ENCODE measurements at regions not wholly inside any gene's neighbourhood (a gene's known extent, or its start where the extent isn't known, plus 50 kb on each side); places are given as distances from the start of the nearest gene placed in this dataset.
A peak's percentile ranks its signal among the peaks of the same experiment; 100 is the strongest.

DNA sequence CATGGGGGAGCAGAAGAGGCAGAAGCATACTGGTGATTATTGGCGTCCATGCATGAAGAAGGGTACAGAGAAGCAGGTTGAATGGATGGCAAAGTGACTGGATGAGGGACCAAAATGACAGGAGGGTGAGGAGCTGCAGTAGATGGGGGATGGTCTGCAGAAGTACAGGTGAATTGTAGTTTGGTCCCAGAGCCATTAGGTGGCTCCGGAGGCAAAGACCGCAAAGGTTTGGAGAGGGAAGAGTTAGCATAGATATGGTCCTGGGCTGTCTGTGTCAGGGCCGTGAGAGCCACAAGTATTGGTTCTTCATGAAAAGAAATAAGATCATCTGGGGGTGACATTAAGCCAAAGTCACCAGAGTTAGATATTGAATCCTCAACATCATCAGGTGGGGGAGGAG, 59.0 kb upstream of the ZNF726 start:
- TF ChIP-seq, protein P1, sequence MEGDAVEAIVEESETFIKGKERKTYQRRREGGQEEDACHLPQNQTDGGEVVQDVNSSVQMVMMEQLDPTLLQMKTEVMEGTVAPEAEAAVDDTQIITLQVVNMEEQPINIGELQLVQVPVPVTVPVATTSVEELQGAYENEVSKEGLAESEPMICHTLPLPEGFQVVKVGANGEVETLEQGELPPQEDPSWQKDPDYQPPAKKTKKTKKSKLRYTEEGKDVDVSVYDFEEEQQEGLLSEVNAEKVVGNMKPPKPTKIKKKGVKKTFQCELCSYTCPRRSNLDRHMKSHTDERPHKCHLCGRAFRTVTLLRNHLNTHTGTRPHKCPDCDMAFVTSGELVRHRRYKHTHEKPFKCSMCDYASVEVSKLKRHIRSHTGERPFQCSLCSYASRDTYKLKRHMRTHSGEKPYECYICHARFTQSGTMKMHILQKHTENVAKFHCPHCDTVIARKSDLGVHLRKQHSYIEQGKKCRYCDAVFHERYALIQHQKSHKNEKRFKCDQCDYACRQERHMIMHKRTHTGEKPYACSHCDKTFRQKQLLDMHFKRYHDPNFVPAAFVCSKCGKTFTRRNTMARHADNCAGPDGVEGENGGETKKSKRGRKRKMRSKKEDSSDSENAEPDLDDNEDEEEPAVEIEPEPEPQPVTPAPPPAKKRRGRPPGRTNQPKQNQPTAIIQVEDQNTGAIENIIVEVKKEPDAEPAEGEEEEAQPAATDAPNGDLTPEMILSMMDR (IDR thresholded peaks at IDR 0.05; ENCODE audit: insufficient read depth, low read depth, low read length, missing control alignments) = no peak
- no peak for DNase-seq (ENCODE audit: low read depth)
- H3K4me3 ChIP-seq (ENCODE audit: low read length) = no peak overlapping the region

DNA sequence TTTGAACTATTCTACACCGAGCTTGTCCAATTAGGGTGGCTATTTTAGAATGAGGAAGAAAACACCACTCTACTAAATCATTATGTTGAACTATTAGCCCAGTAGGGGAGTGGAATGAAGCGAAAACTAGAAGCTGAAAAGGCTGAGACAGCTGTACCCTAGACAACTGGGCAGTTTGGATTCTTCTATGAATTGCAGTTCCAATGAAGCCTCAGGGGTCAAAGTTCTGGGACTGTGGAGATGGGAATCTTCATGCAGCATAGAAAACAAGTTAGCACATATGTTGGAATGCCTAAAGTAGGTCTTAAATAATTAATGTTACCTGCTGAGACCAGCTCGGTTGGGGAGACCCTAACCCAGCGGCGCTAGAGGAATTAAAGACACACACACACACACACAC, 62.7 kb upstream of the ZNF726 start:
- TF ChIP-seq, protein P1 (IDR thresholded peaks at IDR 0.05; ENCODE audit: insufficient read depth, low read depth, low read length, missing control alignments) = no peak
- no peak for DNase-seq (ENCODE audit: low read depth)
- H3K4me3 ChIP-seq (ENCODE audit: low read length) = no peak overlapping the region

DNA sequence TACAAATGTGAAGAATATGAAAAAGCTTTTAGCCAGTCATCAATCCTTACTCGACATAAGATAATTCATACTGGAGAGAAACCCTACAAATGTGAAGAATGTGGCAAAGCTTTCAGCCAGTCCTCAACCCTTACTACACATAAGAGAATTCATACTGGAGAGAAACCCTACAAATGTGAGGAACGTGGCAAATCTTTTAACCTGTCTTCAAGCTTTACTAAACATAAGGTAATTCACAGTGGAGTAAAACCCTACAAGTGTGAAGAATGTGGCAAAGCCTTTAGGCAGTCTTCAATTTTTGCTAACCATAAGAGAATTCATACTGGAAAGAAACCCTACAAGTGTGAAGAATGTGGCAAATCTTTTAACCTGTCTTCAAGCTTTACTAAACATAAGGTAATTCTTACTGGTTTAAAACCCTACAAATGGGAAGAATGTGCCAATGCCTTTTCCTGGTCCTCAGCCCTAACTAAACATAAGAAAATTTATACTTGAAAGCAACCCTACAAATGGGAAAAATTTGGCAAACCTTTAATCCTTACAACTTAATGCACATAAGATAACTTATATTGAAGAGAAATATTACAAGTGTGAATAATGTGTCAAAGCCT, 74.1 kb upstream of the ZNF681 start:
- no peak for DNase-seq (ENCODE audit: low read depth)
- H3K4me3 ChIP-seq (ENCODE audit: low read length) = no peak overlapping the region
- TF ChIP-seq, protein P1 (IDR thresholded peaks at IDR 0.05; ENCODE audit: insufficient read depth, low read depth, low read length, missing control alignments) = no peak

DNA sequence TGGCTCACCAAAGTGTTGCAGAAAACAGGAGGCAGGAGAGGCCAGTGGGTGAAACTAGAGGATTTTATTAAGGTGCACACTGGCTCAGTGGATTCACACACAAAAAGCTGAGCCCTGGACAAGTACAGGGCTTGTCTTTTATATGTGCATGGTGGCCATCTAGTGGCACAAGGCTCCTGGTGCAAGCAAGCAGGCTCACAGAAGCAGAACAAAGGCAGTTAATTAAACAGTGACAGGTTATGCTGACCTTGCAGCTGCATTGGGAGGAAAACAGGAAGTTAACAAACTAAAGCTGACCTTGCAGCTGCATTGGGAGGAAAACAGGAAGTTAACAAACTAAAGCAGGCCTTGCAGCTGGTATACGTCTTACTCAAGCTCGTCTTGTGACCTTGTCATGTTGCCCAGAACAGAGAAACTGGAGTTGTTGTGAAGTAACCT, 65.3 kb upstream of the ZNF681 start:
- no peak overlapping the region for H3K4me3 ChIP-seq (ENCODE audit: low read length)
- TF ChIP-seq, protein P1 (IDR thresholded peaks at IDR 0.05; ENCODE audit: insufficient read depth, low read depth, low read length, missing control alignments) = peak; percentile 12
- DNase-seq (ENCODE audit: low read depth) = peak; percentile 7

DNA sequence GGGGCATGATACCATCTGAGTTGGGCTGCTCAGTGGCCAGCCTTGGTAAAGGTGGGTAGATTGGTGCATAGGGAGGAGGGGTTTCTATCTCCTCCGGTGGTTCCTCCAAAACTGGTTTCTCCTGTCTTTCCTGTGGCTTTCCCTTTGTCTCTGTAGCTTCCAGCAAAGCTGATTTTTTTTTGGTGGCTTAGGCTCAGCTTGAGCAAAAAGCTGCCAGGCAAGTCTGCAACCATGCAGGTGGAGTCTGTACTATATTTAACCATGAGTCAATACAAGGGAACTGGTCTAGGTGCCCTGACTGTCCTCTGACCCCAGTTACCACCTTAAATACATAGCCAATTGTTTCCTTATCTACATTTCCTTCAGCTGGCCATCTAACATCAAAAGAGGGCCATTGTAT, 64.0 kb upstream of the ZNF681 start:
- no peak overlapping the region for H3K4me3 ChIP-seq (ENCODE audit: low read length)
- peak; percentile 69 for DNase-seq (ENCODE audit: low read depth)
- TF ChIP-seq, protein P1 (IDR thresholded peaks at IDR 0.05; ENCODE audit: insufficient read depth, low read depth, low read length, missing control alignments) = no peak

DNA sequence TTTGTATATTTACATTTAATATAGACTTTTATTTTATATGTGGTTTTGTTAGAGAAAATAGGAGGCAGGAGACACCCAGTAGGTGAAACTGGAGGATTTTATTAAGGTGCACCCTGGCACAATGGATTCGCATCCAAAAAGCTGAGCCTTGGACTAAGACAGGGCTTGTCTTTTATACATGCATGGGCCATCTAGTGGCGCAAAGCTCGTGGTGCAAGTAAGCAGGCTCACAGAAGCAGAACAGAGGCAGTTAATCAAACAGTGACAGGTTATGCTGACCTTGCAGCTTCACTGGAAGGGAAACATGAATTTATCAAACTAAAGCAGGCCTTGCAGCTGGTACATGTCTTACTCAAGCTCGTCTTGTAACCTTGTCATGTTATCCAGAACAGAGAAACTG, 58.8 kb upstream of the ZNF681 start:
- TF ChIP-seq, protein P1 (IDR thresholded peaks at IDR 0.05; ENCODE audit: insufficient read depth, low read depth, low read length, missing control alignments) = peak; percentile 56
- no peak overlapping the region for H3K4me3 ChIP-seq (ENCODE audit: low read length)
- DNase-seq (ENCODE audit: low read depth) = peak; percentile 51

DNA sequence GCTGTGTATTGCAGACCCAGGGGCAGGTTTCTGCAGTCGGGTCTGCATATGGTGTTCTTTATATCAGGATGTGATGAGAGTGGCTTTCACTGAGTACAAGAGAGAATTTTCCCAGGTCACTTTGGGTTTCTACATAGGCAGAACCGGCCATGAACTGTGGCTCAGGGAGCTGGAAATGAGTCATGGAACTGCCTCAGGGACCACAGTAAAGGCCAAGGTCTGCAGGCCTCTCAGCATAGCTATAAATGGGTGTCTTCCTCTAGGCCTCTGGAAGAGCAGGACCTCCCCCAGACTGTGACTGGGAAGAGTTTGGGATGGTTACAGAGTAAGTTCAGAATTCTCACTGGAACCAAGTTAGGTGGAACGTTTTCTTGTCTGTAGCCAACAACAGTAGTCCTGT, 51.8 kb upstream of the ZNF681 start:
- TF ChIP-seq, protein P1 (IDR thresholded peaks at IDR 0.05; ENCODE audit: insufficient read depth, low read depth, low read length, missing control alignments) = no peak
- H3K4me3 ChIP-seq (ENCODE audit: low read length) = no peak overlapping the region
- DNase-seq (ENCODE audit: low read depth) = no peak
